Ishikawa (cell line): ENCODE measurements at regions not wholly inside any gene's neighbourhood (a gene's known extent, or its start where the extent isn't known, plus 50 kb on each side); places are given as distances from the start of the nearest gene placed in this dataset.

Source experiments
- CEBPB ChIP-seq: IDR thresholded peaks from 2 replicates; pipeline ENCODE4 v1.6.1; 2012
- CREB1 ChIP-seq: IDR thresholded peaks from 2 replicates; pipeline ENCODE4 v1.6.1; 2012; ENCODE audit warnings: low read depth
- EGR1 ChIP-seq: IDR thresholded peaks from 2 replicates; pipeline ENCODE4 v1.6.1; 2012
- EP300 ChIP-seq: IDR thresholded peaks from 2 replicates; pipeline ENCODE4 v1.6.1; 2012; ENCODE audit warnings: borderline replicate concordance
- FOXM1 ChIP-seq: IDR thresholded peaks from 2 replicates; pipeline ENCODE4 v1.6.1; 2012; ENCODE audit warnings: low read depth, borderline replicate concordance
- MAX ChIP-seq: IDR thresholded peaks from 2 replicates; pipeline ENCODE4 v1.6.1; 2012
- NFIC ChIP-seq: IDR thresholded peaks from 2 replicates; pipeline ENCODE4 v1.6.1; 2012
- RAD21 ChIP-seq: IDR thresholded peaks from 2 replicates; pipeline ENCODE4 v1.6.1; 2012; ENCODE audit warnings: low read depth
- TAF1 ChIP-seq: IDR thresholded peaks from 2 replicates; pipeline ENCODE4 v1.6.1; 2012; ENCODE audit warnings: low read depth, mild to moderate bottlenecking
- TCF12 ChIP-seq: IDR thresholded peaks from 2 replicates; pipeline ENCODE4 v1.6.1; 2012; ENCODE audit warnings: low read depth
- TEAD4 ChIP-seq: IDR thresholded peaks from 2 replicates; pipeline ENCODE4 v1.6.1; 2012
- USF1 ChIP-seq: IDR thresholded peaks from 2 replicates; pipeline ENCODE4 v1.6.1; 2012
- YY1 ChIP-seq: IDR thresholded peaks from 2 replicates; pipeline ENCODE4 v1.6.1; 2012; ENCODE audit warnings: low read depth
- ZBTB7A ChIP-seq: IDR thresholded peaks from 2 replicates; pipeline ENCODE4 v1.6.1; 2012; ENCODE audit warnings: low read depth
- TF ChIP-seq, protein P1 (sequence below): IDR thresholded peaks from 2 replicates; pipeline ENCODE4 v1.6.1; 2012; ENCODE audit warnings: low read depth, mild to moderate bottlenecking

DNA sequence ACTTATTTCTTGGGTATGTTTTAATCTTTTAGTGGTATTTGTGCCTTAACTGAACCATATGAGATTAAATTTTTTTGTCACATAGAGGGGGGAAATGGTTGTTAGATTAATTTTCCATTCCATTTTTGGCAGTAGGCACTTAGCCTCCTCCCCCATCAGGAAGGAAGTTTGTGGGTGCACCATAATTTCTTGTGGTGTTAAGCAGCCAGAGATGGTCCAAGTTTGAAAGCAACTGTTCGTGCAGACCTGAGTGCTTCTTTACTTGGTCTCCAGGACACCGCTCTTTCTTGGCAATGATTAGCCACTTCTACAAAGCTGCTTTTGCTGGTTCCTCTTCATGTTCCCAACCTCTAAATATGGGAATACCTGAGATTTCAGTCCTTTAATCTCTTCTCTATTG, 92.7 kb upstream of the RPL34 start:
- TF ChIP-seq ZBTB7A (no peak), CEBPB (no peak), FOXM1 (no peak), NFIC (no peak), TCF12 (no peak), EGR1 (no peak), TAF1 (no peak), MAX (no peak), TEAD4 (no peak), USF1 (no peak), EP300 (no peak), RAD21 (no peak), YY1 (no peak), CREB1 (no peak)
- TF ChIP-seq, protein P1, sequence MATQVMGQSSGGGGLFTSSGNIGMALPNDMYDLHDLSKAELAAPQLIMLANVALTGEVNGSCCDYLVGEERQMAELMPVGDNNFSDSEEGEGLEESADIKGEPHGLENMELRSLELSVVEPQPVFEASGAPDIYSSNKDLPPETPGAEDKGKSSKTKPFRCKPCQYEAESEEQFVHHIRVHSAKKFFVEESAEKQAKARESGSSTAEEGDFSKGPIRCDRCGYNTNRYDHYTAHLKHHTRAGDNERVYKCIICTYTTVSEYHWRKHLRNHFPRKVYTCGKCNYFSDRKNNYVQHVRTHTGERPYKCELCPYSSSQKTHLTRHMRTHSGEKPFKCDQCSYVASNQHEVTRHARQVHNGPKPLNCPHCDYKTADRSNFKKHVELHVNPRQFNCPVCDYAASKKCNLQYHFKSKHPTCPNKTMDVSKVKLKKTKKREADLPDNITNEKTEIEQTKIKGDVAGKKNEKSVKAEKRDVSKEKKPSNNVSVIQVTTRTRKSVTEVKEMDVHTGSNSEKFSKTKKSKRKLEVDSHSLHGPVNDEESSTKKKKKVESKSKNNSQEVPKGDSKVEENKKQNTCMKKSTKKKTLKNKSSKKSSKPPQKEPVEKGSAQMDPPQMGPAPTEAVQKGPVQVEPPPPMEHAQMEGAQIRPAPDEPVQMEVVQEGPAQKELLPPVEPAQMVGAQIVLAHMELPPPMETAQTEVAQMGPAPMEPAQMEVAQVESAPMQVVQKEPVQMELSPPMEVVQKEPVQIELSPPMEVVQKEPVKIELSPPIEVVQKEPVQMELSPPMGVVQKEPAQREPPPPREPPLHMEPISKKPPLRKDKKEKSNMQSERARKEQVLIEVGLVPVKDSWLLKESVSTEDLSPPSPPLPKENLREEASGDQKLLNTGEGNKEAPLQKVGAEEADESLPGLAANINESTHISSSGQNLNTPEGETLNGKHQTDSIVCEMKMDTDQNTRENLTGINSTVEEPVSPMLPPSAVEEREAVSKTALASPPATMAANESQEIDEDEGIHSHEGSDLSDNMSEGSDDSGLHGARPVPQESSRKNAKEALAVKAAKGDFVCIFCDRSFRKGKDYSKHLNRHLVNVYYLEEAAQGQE: no peak

DNA sequence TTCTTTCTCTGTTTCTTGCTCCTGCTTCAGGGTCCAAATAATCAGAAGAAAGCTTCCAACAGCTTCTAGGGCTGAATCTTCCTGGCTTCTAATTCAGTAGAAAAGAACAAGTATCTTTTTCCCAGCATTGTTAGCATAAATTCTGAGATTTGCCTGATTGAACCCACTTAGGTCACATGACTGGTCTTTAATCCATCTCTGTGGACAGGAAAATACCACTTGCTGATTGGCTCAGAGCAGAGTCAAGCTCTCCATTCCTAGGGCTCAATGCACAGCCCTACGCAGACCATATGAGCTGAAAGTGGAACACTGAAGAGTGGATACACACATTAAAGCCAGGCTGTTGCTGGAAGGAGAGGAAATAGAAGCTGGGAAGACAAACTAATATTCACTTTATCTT, 99.6 kb upstream of the RPL34 start:
- TF ChIP-seq ZBTB7A (no peak), TAF1 (no peak), YY1 (no peak), EP300 (no peak), CEBPB (no peak), NFIC (no peak), FOXM1 (no peak), RAD21 (no peak), USF1 (no peak), CREB1 (no peak)
- TF ChIP-seq, protein P1: no peak

- no peak for TF ChIP-seq NFIC
- TF ChIP-seq USF1: no peak
Measured at GRCh38 chr4:108519911-108520601, 100.3 kb upstream of the RPL34 start.

- no peak for TF ChIP-seq MAX
- no peak for TF ChIP-seq CEBPB
- no peak for TF ChIP-seq FOXM1
- no peak for TF ChIP-seq NFIC
- no peak for TF ChIP-seq ZBTB7A
- TF ChIP-seq RAD21: no peak
- TF ChIP-seq TCF12: no peak
- TF ChIP-seq TEAD4: no peak
- no peak for TF ChIP-seq CREB1
- no peak for TF ChIP-seq YY1
- no peak for TF ChIP-seq EP300
- TF ChIP-seq, protein P1: no peak
- no peak for TF ChIP-seq EGR1
- TF ChIP-seq TAF1: no peak
Measured at GRCh38 chr4:108519208-108519833, 101.1 kb upstream of the RPL34 start.
